ENCODE measurements at regions not wholly inside any gene's neighbourhood (a gene's known extent, or its start where the extent isn't known, plus 50 kb on each side); places are given as distances from the start of the nearest gene placed in this dataset.

GRCh38 chr13:53249236-53249635 lies 220.6 kb downstream of the OLFM4 start:
- H3K27me3 ChIP-seq (ENCODE audit: control insufficient read depth in 1 of 2, insufficient read depth in 2 of 2, low read length in 2 of 2), result no peaks in the 10 kb centered on the region
- no peaks in the 10 kb centered on the region for H3K4me1 ChIP-seq (ENCODE audit: insufficient read depth, low read length)
- H3K9ac ChIP-seq (ENCODE audit: low read length), result no peak overlapping the region
- no peak overlapping the region for H3K27ac ChIP-seq (ENCODE audit: low read depth, low read length)
- no peaks in the 10 kb centered on the region for H3K36me3 ChIP-seq (ENCODE audit: insufficient read depth, low read length)
- no peak overlapping the region for H3K4me3 ChIP-seq (ENCODE audit: low read depth in 1 of 2, low read length in 2 of 2)
- H3K9me3 ChIP-seq (ENCODE audit: low read length), result no peaks in the 10 kb centered on the region

- Histone ChIP-seq H3K4me1 (ENCODE audit: insufficient read depth, low read length) (no peaks in the 10 kb centered on the region), H3K27ac (ENCODE audit: low read depth, low read length) (no peak overlapping the region), H3K9me3 (ENCODE audit: low read length) (no peaks in the 10 kb centered on the region), H3K27me3 (ENCODE audit: control insufficient read depth in 1 of 2, insufficient read depth in 2 of 2, low read length in 2 of 2) (no peaks in the 10 kb centered on the region), H3K36me3 (ENCODE audit: insufficient read depth, low read length) (no peaks in the 10 kb centered on the region), H3K4me3 (ENCODE audit: low read depth in 1 of 2, low read length in 2 of 2) (no peak overlapping the region), H3K9ac (ENCODE audit: low read length) (no peak overlapping the region)
Observed at GRCh38 chr13:53250272-53250875, 221.8 kb downstream of the OLFM4 start.

- H3K36me3 ChIP-seq (ENCODE audit: insufficient read depth, low read length), result no peaks in the 10 kb centered on the region
- no peak overlapping the region for H3K27ac ChIP-seq (ENCODE audit: low read depth, low read length)
- no peaks in the 10 kb centered on the region for H3K9me3 ChIP-seq (ENCODE audit: low read length)
- H3K4me3 ChIP-seq (ENCODE audit: low read depth in 1 of 2, low read length in 2 of 2), result no peak overlapping the region
- H3K27me3 ChIP-seq (ENCODE audit: control insufficient read depth in 1 of 2, insufficient read depth in 2 of 2, low read length in 2 of 2), result no peaks in the 10 kb centered on the region
- H3K9ac ChIP-seq (ENCODE audit: low read length), result no peak overlapping the region
- no peaks in the 10 kb centered on the region for H3K4me1 ChIP-seq (ENCODE audit: insufficient read depth, low read length)
Observed at GRCh38 chr13:53250977-53251376, 222.4 kb downstream of the OLFM4 start.

- no peaks in the 10 kb centered on the region for H3K36me3 ChIP-seq (ENCODE audit: insufficient read depth, low read length)
Observed at GRCh38 chr13:53254500-53254899, 225.9 kb downstream of the OLFM4 start.

GRCh38 chr13:53255795-53256194 lies 227.2 kb downstream of the OLFM4 start:
- no peaks in the 10 kb centered on the region for H3K9me3 ChIP-seq (ENCODE audit: low read length)
- no peaks in the 10 kb centered on the region for H3K4me1 ChIP-seq (ENCODE audit: insufficient read depth, low read length)

More at GRCh38 chr13:53254500-53254899, 225.9 kb downstream of the OLFM4 start:
- Histone ChIP-seq H3K27ac (ENCODE audit: low read depth, low read length) (no peak overlapping the region), H3K27me3 (ENCODE audit: control insufficient read depth in 1 of 2, insufficient read depth in 2 of 2, low read length in 2 of 2) (no peaks in the 10 kb centered on the region), H3K4me3 (ENCODE audit: low read depth in 1 of 2, low read length in 2 of 2) (no peak overlapping the region), H3K4me1 (ENCODE audit: insufficient read depth, low read length) (no peaks in the 10 kb centered on the region), H3K9ac (ENCODE audit: low read length) (no peak overlapping the region), H3K9me3 (ENCODE audit: low read length) (no peaks in the 10 kb centered on the region)

GRCh38 chr13:53260594-53260993 lies 232.0 kb downstream of the OLFM4 start:
- H3K27ac ChIP-seq (ENCODE audit: low read depth, low read length), result no peak overlapping the region
- no peak overlapping the region for H3K9ac ChIP-seq (ENCODE audit: low read length)
- no peaks in the 10 kb centered on the region for H3K27me3 ChIP-seq (ENCODE audit: control insufficient read depth in 1 of 2, insufficient read depth in 2 of 2, low read length in 2 of 2)
- H3K4me3 ChIP-seq (ENCODE audit: low read depth in 1 of 2, low read length in 2 of 2), result no peak overlapping the region
- no peaks in the 10 kb centered on the region for H3K4me1 ChIP-seq (ENCODE audit: insufficient read depth, low read length)
- no peaks in the 10 kb centered on the region for H3K9me3 ChIP-seq (ENCODE audit: low read length)
- no peaks in the 10 kb centered on the region for H3K36me3 ChIP-seq (ENCODE audit: insufficient read depth, low read length)

More at GRCh38 chr13:53255795-53256194, 227.2 kb downstream of the OLFM4 start:
- no peaks in the 10 kb centered on the region for H3K27me3 ChIP-seq (ENCODE audit: control insufficient read depth in 1 of 2, insufficient read depth in 2 of 2, low read length in 2 of 2)
- H3K27ac ChIP-seq (ENCODE audit: low read depth, low read length), result no peak overlapping the region
- no peaks in the 10 kb centered on the region for H3K36me3 ChIP-seq (ENCODE audit: insufficient read depth, low read length)
- no peak overlapping the region for H3K9ac ChIP-seq (ENCODE audit: low read length)
- no peak overlapping the region for H3K4me3 ChIP-seq (ENCODE audit: low read depth in 1 of 2, low read length in 2 of 2)

GRCh38 chr13:53264751-53265385 lies 236.3 kb downstream of the OLFM4 start:
- no peaks in the 10 kb centered on the region for H3K27me3 ChIP-seq (ENCODE audit: control insufficient read depth in 1 of 2, insufficient read depth in 2 of 2, low read length in 2 of 2)
- H3K4me3 ChIP-seq (ENCODE audit: low read depth in 1 of 2, low read length in 2 of 2), result no peak overlapping the region
- H3K9ac ChIP-seq (ENCODE audit: low read length), result no peak overlapping the region
- no peak overlapping the region for H3K27ac ChIP-seq (ENCODE audit: low read depth, low read length)
- H3K9me3 ChIP-seq (ENCODE audit: low read length), result no peaks in the 10 kb centered on the region
- H3K4me1 ChIP-seq (ENCODE audit: insufficient read depth, low read length), result no peaks in the 10 kb centered on the region
- H3K36me3 ChIP-seq (ENCODE audit: insufficient read depth, low read length), result no peaks in the 10 kb centered on the region

DNA sequence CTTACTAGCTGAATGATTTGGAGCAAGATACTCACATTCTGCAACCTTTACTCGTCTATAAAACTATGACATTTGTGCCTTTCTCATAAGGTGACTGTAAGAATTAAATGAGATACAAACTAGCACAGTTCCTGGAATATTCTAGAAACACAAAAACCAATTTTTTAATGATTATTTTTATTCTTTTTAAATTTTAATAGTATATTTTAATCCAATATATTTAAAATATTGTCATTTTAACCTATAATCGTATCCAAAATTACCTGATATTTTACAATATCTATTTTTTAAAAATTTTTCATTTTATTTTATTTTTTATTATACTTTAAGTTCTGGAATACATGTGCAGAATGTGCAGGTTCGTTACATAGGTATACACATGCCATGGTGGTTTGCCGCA lies 238.1 kb downstream of the OLFM4 start:
- Histone ChIP-seq H3K27me3 (ENCODE audit: control insufficient read depth in 1 of 2, insufficient read depth in 2 of 2, low read length in 2 of 2) (no peaks in the 10 kb centered on the region), H3K9ac (ENCODE audit: low read length) (no peak overlapping the region), H3K4me3 (ENCODE audit: low read depth in 1 of 2, low read length in 2 of 2) (no peak overlapping the region), H3K9me3 (ENCODE audit: low read length) (no peaks in the 10 kb centered on the region), H3K36me3 (ENCODE audit: insufficient read depth, low read length) (no peaks in the 10 kb centered on the region), H3K4me1 (ENCODE audit: insufficient read depth, low read length) (no peaks in the 10 kb centered on the region), H3K27ac (ENCODE audit: low read depth, low read length) (no peak overlapping the region)

- Histone ChIP-seq H3K36me3 (ENCODE audit: insufficient read depth, low read length) (no peaks in the 10 kb centered on the region), H3K27me3 (ENCODE audit: control insufficient read depth in 1 of 2, insufficient read depth in 2 of 2, low read length in 2 of 2) (no peaks in the 10 kb centered on the region), H3K9me3 (ENCODE audit: low read length) (no peaks in the 10 kb centered on the region), H3K4me1 (ENCODE audit: insufficient read depth, low read length) (no peaks in the 10 kb centered on the region), H3K4me3 (ENCODE audit: low read depth in 1 of 2, low read length in 2 of 2) (no peak overlapping the region), H3K27ac (ENCODE audit: low read depth, low read length) (no peak overlapping the region), H3K9ac (ENCODE audit: low read length) (no peak overlapping the region)
Observed at GRCh38 chr13:53269634-53270033, 241.0 kb downstream of the OLFM4 start.

DNA sequence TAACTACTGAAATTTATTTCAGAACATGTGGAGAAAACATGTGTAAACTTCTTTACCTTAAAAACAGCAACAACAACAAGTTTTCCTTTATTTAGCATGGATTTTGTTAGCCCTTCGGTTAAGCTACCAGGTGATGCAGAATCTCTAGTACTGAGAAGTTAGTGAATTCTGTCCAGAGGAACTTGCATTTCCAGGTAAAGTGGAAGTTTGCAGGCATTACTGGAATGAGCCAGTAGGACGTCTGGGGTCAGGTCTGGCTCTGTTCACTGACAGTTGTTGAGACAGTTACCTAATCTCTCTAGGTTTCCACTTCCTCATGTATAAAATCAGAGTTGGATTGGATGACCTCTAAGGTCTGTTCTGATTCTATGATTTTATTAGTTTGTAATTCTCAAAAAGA lies 244.3 kb downstream of the OLFM4 start:
- no peaks in the 10 kb centered on the region for H3K27me3 ChIP-seq (ENCODE audit: control insufficient read depth in 1 of 2, insufficient read depth in 2 of 2, low read length in 2 of 2)
- H3K4me3 ChIP-seq (ENCODE audit: low read depth in 1 of 2, low read length in 2 of 2), result no peak overlapping the region
- H3K9ac ChIP-seq (ENCODE audit: low read length), result no peak overlapping the region
- H3K36me3 ChIP-seq (ENCODE audit: insufficient read depth, low read length), result no peaks in the 10 kb centered on the region
- H3K9me3 ChIP-seq (ENCODE audit: low read length), result no peaks in the 10 kb centered on the region
- no peak overlapping the region for H3K27ac ChIP-seq (ENCODE audit: low read depth, low read length)
- H3K4me1 ChIP-seq (ENCODE audit: insufficient read depth, low read length), result no peaks in the 10 kb centered on the region

DNA sequence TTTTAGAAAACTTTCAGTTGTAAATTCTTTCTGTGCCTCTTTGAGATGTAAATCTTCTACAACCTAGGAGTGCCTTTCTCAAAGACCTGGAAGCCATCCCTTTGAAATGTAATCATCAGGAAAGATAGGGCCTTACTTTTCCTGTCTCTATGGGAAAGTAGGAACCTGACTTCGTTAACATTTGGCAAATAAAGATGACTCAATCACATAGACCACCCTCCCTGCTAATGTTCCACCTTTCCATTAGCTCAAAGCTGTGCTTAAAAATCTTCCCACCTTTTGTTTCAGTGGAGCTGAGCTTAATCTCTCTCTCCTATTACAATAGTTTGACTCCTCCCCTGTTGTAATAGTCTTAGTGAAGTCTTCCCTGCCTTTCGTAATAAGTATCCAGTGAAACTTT lies 247.7 kb downstream of the OLFM4 start:
- H3K27ac ChIP-seq (ENCODE audit: low read depth, low read length), result no peak overlapping the region
- H3K4me1 ChIP-seq (ENCODE audit: insufficient read depth, low read length), result no peaks in the 10 kb centered on the region
- no peaks in the 10 kb centered on the region for H3K36me3 ChIP-seq (ENCODE audit: insufficient read depth, low read length)
- H3K9ac ChIP-seq (ENCODE audit: low read length), result no peak overlapping the region
- H3K27me3 ChIP-seq (ENCODE audit: control insufficient read depth in 1 of 2, insufficient read depth in 2 of 2, low read length in 2 of 2), result no peaks in the 10 kb centered on the region
- no peak overlapping the region for H3K4me3 ChIP-seq (ENCODE audit: low read depth in 1 of 2, low read length in 2 of 2)
- no peaks in the 10 kb centered on the region for H3K9me3 ChIP-seq (ENCODE audit: low read length)

GRCh38 chr13:53281677-53282076 lies 253.1 kb downstream of the OLFM4 start:
- Histone ChIP-seq H3K4me3 (ENCODE audit: low read depth in 1 of 2, low read length in 2 of 2) (no peak overlapping the region), H3K4me1 (ENCODE audit: insufficient read depth, low read length) (no peaks in the 10 kb centered on the region), H3K9me3 (ENCODE audit: low read length) (no peaks in the 10 kb centered on the region), H3K9ac (ENCODE audit: low read length) (no peak overlapping the region), H3K36me3 (ENCODE audit: insufficient read depth, low read length) (no peaks in the 10 kb centered on the region), H3K27ac (ENCODE audit: low read depth, low read length) (no peak overlapping the region), H3K27me3 (ENCODE audit: control insufficient read depth in 1 of 2, insufficient read depth in 2 of 2, low read length in 2 of 2) (no peaks in the 10 kb centered on the region)

Data from muscle layer of colon (tissue), 2 donors.